Sigmoid colon (tissue), 4 donors: ENCODE measurements at regions not wholly inside any gene's neighbourhood (a gene's known extent, or its start where the extent isn't known, plus 50 kb on each side); places are given as distances from the start of the nearest gene placed in this dataset.

Experiments used
- CTCF ChIP-seq, 4 experiments: fragments of 450-650 bp in 3 of 4; fragments of 200-600 bp in 1 of 4; IDR thresholded peaks; one replicate each; pipeline ENCODE4 v1.5.1; 2016 to 2019; ENCODE audit warnings: antibody characterized with exemption in 4 of 4, mild to moderate bottlenecking in 3 of 4, moderate library complexity in 2 of 4
- EP300 ChIP-seq, 4 donors: sonication (generic); formaldehyde crosslinking; IDR thresholded peaks; one replicate each; pipeline ENCODE4 v1.6.1; 2017; ENCODE audit warnings: antibody characterized with exemption in 4 of 4
- POLR2A ChIP-seq, 2 donors: fragments of 450-650 bp; IDR thresholded peaks; one replicate each; pipeline ENCODE4 v1.6.1; 2016; ENCODE audit warnings: antibody characterized with exemption in 2 of 2, mild to moderate bottlenecking in 2 of 2, moderate library complexity in 2 of 2
- POLR2AphosphoS5 ChIP-seq, 4 donors: sonication (generic); formaldehyde crosslinking; IDR thresholded peaks; one replicate each; pipeline ENCODE4 v1.6.1; 2017; ENCODE audit warnings: antibody characterized with exemption in 4 of 4

GRCh38 chr7:142670511-142670910 is 78.8 kb upstream of the PRSS1 start:
- TF ChIP-seq CTCF (IDR thresholded peaks at IDR 0.05) (no peak), POLR2A (IDR thresholded peaks at IDR 0.05) (no peak), EP300 (IDR thresholded peaks at IDR 0.05) (no peak), POLR2AphosphoS5 (IDR thresholded peaks at IDR 0.05) (no peak)
